PC-3 (cell line): ENCODE measurements at regions not wholly inside any gene's neighbourhood (a gene's known extent, or its start where the extent isn't known, plus 50 kb on each side); places are given as distances from the start of the nearest gene placed in this dataset.

ENCODE experiments used
- ATAC-seq: fragments of 200-7000 bp; cut with Tn5 transposase; 2 replicates; pipeline ENCODE4 v1.9.1; 2020; ENCODE audit warnings: mild to moderate bottlenecking, moderate library complexity
- BruUV-seq: library from RNA; stranded (reverse); fragments of 400-500 nt; replicated peaks from 2 replicates; lab custom pipeline; 2021; lab: Mats Ljungman, UMichigan
- CTCF ChIA-PET: fragments of 300-600 bp; sonication (Branson Sonifier 250); formaldehyde crosslinking; loops from one replicate; lab custom pipeline; 2022; ENCODE audit warnings: antibody characterized with exemption; lab: Charles Lee
- POLR2A ChIA-PET: fragments of 300-600 bp; sonication (Branson Sonifier 250); formaldehyde crosslinking; loops from one replicate; lab custom pipeline; 2022; ENCODE audit warnings: antibody characterized with exemption; ENCODE audit not compliant: unreplicated experiment; lab: Charles Lee
- DNase-seq: peaks from one replicate; pipeline ENCODE4 v3.0.0-alpha.2; 2015
- H2AFZ ChIP-seq: fragments of 300-600 bp; sonication (generic); 2 replicates; pipeline ENCODE4 v1.6.0; 2016; ENCODE audit warnings: antibody characterized with exemption, low read length
- H3F3A ChIP-seq: fragments of 300-600 bp; sonication (generic); one replicate; pipeline ENCODE4 v1.6.0; 2017; ENCODE audit warnings: antibody characterized with exemption, low read length, control low read depth, mild to moderate bottlenecking; ENCODE audit not compliant: unreplicated experiment
- H3K27ac ChIP-seq: fragments of 300-600 bp; sonication (generic); 2 replicates; pipeline ENCODE4 v1.5.1; 2016; ENCODE audit warnings: mild to moderate bottlenecking, low read length
- H3K27me3 ChIP-seq: fragments of 300-600 bp; sonication (generic); 2 replicates; pipeline ENCODE4 v1.6.1; 2016; ENCODE audit warnings: low read length, mixed read lengths
- H3K36me3 ChIP-seq: fragments of 300-600 bp; sonication (generic); 2 replicates; pipeline ENCODE4 v1.6.1; 2016; ENCODE audit warnings: low read depth, mixed run types, low read length, mixed read lengths
- H3K4me1 ChIP-seq: fragments of 300-600 bp; sonication (generic); 2 replicates; pipeline ENCODE4 v1.5.1; 2016; ENCODE audit warnings: low read length; ENCODE audit not compliant: insufficient read depth
- H3K4me2 ChIP-seq: fragments of 300-600 bp; sonication (generic); 2 replicates; pipeline ENCODE4 v1.6.0; 2016; ENCODE audit warnings: low read length
- H3K4me3 ChIP-seq: fragments of 300-600 bp; sonication (generic); 2 replicates; pipeline ENCODE4 v1.5.1; 2016; ENCODE audit warnings: mild to moderate bottlenecking, low read length, mixed read lengths
- H3K79me2 ChIP-seq: fragments of 300-600 bp; sonication (generic); 2 replicates; pipeline ENCODE4 v1.6.1; 2017; ENCODE audit warnings: low read length, mixed read lengths
- H3K9ac ChIP-seq: fragments of 300-600 bp; sonication (generic); 2 replicates; pipeline ENCODE4 v1.6.0; 2016; ENCODE audit warnings: mild to moderate bottlenecking, low read length
- H3K9me2 ChIP-seq: fragments of 300-600 bp; sonication (generic); replicated peaks from 2 replicates; pipeline ENCODE4 v1.6.1; 2016; ENCODE audit warnings: mixed run types, low read length, mixed read lengths
- H3K9me3 ChIP-seq: fragments of 300-600 bp; sonication (generic); 2 replicates; pipeline ENCODE4 v1.6.1; 2016; ENCODE audit warnings: low read length, mixed read lengths
- H4K20me1 ChIP-seq: fragments of 300-600 bp; sonication (generic); 2 replicates; pipeline ENCODE4 v1.6.1; 2016; ENCODE audit warnings: low read length, mixed read lengths
- CTCF ChIP-seq: fragments of 300-600 bp; sonication (generic); conservative IDR thresholded peaks from 2 replicates; pipeline ENCODE4 v1.5.1; 2017; ENCODE audit warnings: antibody characterized with exemption, low read depth, mild to moderate bottlenecking, low read length
- EZH2 ChIP-seq: fragments of 300-600 bp; sonication (generic); IDR thresholded peaks from one replicate; pipeline ENCODE4 v1.6.1; 2017; ENCODE audit warnings: antibody characterized with exemption, mild to moderate bottlenecking, low read length; ENCODE audit not compliant: unreplicated experiment
- EZH2phosphoT487 ChIP-seq: fragments of 300-600 bp; sonication (generic); IDR thresholded peaks from 2 replicates; pipeline ENCODE4 v1.6.1; 2018; ENCODE audit warnings: mild to moderate bottlenecking, antibody characterized with exemption, low read length, borderline replicate concordance
- intact Hi-C: fragments of 100-400 bp; cut with micrococcal nuclease; formaldehyde crosslinking; loops from 2 replicates; pipeline ENCODE4 v1.9.0; 2023

GRCh38 chr13:100879255-100879654 lies 204.7 kb upstream of the TMTC4 start:
- H3K4me1 ChIP-seq, result peaks cover 13% of the 10 kb centered on the region
- CTCF ChIA-PET, result no interaction called here

GRCh38 chr13:100876044-100876403 lies 201.4 kb upstream of the TMTC4 start:
- H3K9me2 ChIP-seq, result no peaks in the 10 kb centered on the region
- ChIA-PET POLR2A (no interaction called here), CTCF (no interaction called here)
- no peak overlapping the region for H3K9ac ChIP-seq
- no peak overlapping the region for H2AFZ ChIP-seq
- H3K79me2 ChIP-seq, result no peaks in the 10 kb centered on the region
- TF ChIP-seq CTCF (no peak), EZH2 (no peak), EZH2phosphoT487 (no peak)
- no peaks in the 10 kb centered on the region for H3K27me3 ChIP-seq
- H3K4me1 ChIP-seq, result peaks cover 13% of the 10 kb centered on the region
- no peaks in the 10 kb centered on the region for H3K36me3 ChIP-seq
- H3K27ac ChIP-seq, result peak overlapping the region; percentile 80
- ATAC-seq (no peak), DNase-seq (no peak)
- intact Hi-C loops, result no loop called here
- peak overlapping the region; percentile 25; the same call in 1 of the 2 replicates for H3K4me2 ChIP-seq
- no peaks in the 10 kb centered on the region for H3F3A ChIP-seq
- H4K20me1 ChIP-seq, result no peaks in the 10 kb centered on the region
- no peaks in the 10 kb centered on the region for H3K9me3 ChIP-seq
- H3K4me3 ChIP-seq, result no peak overlapping the region
- no TSS peak for BruUV-seq

More at GRCh38 chr13:100879255-100879654, 204.7 kb upstream of the TMTC4 start:
- H3K9me2 ChIP-seq, result no peaks in the 10 kb centered on the region
- H3K9me3 ChIP-seq, result no peaks in the 10 kb centered on the region
- DNase-seq, result no peak
- H3K79me2 ChIP-seq, result no peaks in the 10 kb centered on the region
- no peak overlapping the region for H3K4me2 ChIP-seq
- peaks cover 12% of the 10 kb centered on the region; the same call in 1 of the 2 replicates for H3K27me3 ChIP-seq
- ATAC-seq, result no peak
- no peaks in the 10 kb centered on the region for H3K36me3 ChIP-seq
- no TSS peak for BruUV-seq
- H3K27ac ChIP-seq, result no peak overlapping the region
- no peak overlapping the region for H3K9ac ChIP-seq
- POLR2A ChIA-PET, result no interaction called here
- no peaks in the 10 kb centered on the region for H4K20me1 ChIP-seq
- intact Hi-C loops, result no loop called here
- no peak overlapping the region for H2AFZ ChIP-seq
- H3F3A ChIP-seq, result no peaks in the 10 kb centered on the region
- no peak for TF ChIP-seq CTCF
- no peak for TF ChIP-seq EZH2phosphoT487
- TF ChIP-seq EZH2, result no peak
- H3K4me3 ChIP-seq, result no peak overlapping the region

GRCh38 chr13:100875392-100876043 lies 200.9 kb upstream of the TMTC4 start:
- Histone ChIP-seq H3K27ac (peak overlapping the region; percentile 80), H3K9me2 (no peaks in the 10 kb centered on the region), H3K36me3 (no peaks in the 10 kb centered on the region), H3K27me3 (no peaks in the 10 kb centered on the region), H3K79me2 (no peaks in the 10 kb centered on the region), H3F3A (no peaks in the 10 kb centered on the region), H3K4me2 (peak overlapping the region; percentile 25; the same call in 1 of the 2 replicates), H3K9me3 (no peaks in the 10 kb centered on the region), H4K20me1 (no peaks in the 10 kb centered on the region), H3K4me1 (peaks cover 13% of the 10 kb centered on the region), H3K4me3 (no peak overlapping the region), H2AFZ (no peak overlapping the region), H3K9ac (no peak overlapping the region)
- ChIA-PET POLR2A (no interaction called here), CTCF (no interaction called here)
- DNase-seq, result peak; percentile 83
- intact Hi-C loops, result no loop called here
- BruUV-seq, result no TSS peak
- peak; percentile 93 for ATAC-seq
- TF ChIP-seq CTCF (no peak), EZH2phosphoT487 (no peak), EZH2 (no peak)
